Right kidney (tissue), 1 donor: ENCODE measurements at regions not wholly inside any gene's neighbourhood (a gene's known extent, or its start where the extent isn't known, plus 50 kb on each side); places are given as distances from the start of the nearest gene placed in this dataset.

Experiments
- DNase-seq: peaks from one replicate; pipeline ENCODE4 v3.0.0-alpha.2; 2016

DNA sequence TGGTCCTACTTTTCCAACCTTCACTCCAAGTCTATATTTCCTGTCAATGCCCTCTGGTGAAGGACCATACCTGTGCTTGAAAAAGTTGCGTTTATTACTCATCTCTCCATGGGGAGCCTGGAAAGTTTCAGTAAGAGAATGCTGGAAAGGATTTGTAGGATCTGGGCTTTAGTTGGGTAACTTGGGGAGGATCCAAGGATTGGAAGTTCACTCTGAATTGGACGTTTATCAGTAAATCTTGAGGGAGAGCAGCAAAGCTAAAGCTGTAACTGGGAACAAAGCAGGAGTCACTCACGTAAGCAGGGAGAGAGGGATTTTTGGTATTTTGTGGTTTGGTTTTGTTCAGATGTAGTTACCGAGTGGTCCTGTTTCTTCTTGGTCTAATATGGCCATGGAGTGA is 51.4 kb upstream of the NPVF start:
- DNase-seq, result no peak

DNA sequence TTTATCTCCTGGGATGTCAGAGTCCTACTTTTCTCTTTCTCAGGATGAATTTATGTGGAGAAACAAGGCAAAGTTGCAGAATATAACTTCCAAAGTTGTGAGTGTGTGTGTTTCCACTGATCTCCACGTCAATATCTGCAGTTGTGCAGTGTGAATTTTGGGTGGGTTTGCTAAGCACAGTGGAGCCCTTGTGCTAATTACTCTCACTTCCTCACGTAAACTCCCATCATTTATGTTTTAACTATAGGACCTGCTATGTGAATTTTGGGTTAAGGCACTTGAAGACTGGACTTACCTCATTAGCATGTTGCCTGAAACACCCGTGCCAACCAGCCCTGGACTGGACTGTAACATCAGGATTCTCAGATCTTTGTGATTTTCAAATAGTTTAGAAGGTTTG is 51.9 kb upstream of the NPVF start:
- DNase-seq, result no peak

DNA sequence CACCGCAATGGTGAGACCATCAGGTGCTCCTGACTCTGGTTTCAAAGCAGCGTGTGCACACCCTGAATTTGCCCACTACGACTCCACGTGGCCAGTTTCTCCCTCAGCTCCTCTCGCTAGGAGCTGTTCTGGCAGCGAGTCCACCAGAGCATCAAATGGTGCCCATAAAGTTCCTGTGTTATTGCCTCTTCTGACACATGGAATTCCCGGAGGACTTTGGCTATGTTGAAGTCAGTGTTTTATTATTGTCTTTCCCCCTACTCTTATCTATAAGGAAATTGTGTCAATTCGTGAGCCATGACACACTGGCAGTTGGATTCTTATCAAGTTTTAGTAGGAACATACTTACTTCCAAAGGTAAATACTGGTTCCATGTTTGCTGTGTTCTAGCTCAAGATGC is 53.9 kb upstream of the NPVF start:
- no peak for DNase-seq

DNA sequence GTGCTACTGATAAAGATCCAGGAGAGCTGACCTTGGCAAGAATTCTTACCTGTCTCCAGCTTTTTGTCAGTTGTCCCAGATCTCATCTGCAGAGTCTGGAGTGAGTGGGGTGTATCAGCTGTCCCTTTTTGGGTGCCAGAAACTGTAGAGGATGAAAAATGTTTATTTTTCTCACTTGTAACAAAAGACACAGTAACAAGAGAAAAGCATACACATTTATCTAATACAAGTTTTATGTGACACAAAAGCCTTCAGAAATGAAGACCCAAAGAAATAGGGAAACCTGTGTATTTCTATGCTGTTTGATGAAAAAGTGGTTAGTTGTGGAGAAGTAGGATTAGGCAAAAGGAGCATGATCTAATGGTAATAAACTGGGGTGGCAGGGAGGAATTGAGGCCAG is 58.5 kb upstream of the NPVF start:
- no peak for DNase-seq

DNA sequence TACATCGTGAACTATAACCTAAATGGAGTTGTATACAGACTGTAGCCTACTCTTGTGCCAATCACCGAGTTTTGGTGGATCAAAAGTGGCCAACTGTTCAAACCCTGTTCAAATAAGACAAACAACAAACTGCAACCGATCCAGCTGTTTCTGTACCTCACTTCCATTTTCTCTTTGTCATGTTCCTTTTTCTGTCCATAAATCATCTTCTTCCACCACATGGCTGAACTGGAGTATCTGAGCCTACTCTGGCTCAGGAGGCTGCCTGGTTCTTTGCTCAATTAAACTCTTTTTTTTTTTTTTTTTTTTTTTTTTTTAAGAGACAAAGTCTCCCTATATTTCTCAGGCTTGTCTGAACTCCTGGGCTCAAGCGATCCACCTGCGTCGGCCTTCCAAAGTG is 59.0 kb upstream of the NPVF start:
- no peak for DNase-seq

DNA sequence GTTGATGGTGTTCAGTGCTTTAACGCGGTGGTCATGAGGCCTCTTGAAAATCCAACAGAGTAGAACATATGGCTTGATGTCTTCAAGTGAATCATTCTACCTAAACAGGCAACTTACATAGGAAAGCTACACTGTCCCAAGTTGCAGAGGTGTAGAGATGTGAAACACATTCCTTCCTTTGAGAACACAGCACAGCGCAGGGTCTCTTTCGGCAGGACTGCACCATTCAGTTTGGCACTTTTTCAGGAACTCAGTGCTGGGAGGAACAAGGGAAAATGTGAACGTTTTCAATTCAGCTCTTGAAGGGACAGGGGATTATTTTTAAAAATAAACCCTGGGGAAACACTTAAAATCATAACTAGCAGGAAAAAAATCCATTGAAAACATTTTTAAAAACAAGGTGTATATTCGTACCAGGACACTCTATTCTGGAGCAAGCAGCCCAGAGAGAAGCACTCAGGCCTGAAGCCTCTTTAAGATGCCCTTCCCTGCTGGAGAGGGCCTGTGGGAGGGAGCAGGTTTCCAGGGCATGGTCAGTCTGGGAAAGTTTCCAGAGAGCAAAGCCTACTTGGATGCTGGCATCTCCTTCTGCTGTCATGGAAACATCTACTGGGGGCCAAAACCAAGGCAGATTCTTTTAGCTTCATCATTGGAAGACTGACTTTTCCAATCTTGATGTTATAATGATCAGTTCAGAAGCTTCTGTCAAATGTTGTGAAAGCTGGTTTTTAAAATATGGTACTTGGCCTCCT is 60.4 kb upstream of the NPVF start:
- no peak for DNase-seq

DNA sequence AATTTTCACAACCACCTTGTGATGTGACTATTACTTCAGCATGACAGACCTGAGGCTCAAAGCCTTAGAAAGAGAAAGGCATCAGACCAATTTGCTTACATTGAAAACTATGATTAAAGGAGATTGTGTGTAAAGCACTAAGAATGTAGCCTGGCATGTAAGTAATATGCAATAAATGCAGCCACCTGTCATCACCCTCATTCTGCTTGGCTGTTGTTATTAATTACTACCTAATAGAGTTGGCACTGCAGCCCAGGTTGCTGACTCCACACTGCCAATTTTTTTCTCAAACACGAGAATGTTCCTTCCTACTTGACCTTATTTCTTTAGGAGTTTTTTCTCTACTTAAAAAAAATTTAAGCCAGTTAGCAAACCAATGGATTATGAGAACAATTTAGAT is 61.2 kb upstream of the NPVF start:
- DNase-seq, result no peak

DNA sequence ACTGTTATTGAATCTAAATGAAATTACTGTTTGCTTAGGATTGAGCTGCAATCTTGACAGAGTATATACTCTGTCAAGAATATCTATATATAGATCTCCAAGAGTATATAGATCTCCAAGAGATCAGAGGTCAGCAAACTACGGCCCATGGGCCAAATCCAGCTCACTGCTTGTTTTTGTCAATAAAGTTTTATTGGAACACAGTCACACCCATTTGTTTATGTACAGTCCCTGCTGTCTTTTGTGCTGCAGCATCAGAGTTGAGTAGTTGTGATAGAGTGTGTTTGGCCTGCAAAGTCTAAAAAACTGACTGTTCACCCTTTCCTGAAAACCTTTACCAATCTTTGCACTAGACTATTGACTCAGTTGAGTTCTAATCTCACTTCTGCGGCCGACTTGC is 66.3 kb upstream of the NPVF start:
- DNase-seq, result no peak

DNA sequence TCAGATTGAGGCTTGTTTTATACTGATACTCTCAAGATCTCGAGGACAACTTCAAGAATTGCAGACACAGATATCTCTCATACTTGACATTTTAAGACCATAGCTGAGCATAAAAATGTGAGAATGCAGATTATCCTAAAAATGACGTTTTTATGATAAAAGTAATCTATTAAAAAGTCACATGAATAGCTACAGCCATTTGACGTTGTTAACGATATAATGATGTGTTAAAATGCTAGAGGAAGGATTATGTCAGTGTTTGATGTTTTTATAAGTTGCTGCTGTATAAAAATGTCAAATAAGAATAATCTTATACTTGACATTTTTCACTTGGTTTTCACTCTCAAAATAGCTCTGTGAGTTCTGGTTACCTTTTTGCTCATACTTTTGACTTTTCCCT is 67.1 kb upstream of the NPVF start:
- no peak for DNase-seq

DNA sequence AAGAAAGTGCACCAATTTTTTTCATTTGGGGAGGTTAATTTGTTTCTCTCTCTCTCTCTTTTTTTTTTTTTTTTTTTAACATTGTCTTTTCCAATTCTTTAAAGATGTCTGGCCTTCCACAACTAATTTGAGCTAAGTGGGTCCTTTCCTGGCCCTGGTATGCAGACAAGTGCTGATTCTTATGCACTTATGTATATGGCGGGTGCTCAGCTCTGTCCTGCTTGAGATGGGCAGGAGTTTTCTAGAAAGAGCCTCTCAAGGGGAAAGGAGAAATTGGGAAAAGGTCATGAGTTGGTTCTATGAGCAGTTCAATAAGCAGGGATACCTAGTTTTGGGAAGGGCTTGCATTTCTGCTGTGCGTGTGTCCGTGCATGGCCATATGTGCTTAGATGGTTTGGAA is 67.8 kb upstream of the NPVF start:
- no peak for DNase-seq

DNA sequence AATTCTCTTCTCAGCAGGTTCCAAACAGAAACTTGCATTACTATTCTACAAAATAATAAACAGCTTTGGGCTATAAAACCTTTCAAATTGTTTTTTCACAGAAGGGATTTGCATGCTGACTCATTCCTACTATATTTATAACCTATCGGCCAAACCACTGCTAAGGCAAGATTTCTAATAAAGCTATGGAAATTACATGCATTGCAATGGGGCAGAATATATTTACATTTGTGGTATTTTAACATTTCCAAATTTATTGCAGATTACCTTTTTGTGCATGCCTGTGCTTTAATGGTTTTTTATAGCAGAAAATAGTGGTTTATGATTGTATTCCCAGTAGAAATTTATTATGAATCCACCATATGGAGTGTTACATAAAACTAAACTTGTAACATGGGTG is 69.0 kb upstream of the NPVF start:
- DNase-seq, result no peak

DNA sequence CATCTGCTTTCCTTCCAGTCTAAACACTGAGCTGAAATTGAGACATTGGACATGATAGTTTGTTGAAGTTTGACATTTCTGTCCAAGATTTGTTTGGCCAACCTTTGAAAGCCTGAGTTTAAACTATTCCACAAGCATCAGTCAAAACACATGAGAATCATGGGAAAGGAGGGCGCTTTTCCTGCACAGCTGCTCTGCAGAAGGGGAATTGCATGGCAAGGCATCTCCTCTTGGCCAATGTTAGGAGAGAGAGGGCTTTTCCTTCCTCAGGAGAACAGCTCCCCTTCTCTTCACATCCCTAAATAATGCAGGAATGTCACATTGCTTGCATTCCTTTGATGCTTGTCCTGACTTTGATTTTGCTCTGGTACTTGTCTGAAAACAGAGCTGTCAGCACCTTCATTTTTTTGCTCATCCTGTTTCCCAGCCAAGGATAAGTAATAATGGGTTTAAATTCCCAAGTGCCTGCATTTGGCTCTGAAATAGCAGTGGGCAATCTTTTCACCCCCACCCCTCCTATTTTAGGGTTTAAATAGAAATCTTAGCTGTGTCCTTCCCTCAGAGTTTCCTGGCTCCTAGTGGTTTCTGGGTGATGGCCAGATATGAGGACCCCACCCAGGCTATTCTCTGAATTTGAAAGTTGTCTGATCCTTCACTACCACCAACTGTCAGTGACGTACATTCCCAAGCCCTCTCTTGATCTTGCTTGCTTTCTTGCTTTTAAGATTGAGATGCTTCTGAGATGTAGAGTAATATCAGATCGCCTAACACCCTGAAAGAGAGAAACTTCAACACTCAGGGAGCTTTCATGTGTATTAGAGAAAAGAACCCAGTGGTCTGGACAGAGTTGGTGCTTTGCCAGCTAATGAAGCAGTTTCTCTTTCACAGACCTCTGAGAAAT is 75.2 kb upstream of the NPVF start:
- no peak for DNase-seq

DNA sequence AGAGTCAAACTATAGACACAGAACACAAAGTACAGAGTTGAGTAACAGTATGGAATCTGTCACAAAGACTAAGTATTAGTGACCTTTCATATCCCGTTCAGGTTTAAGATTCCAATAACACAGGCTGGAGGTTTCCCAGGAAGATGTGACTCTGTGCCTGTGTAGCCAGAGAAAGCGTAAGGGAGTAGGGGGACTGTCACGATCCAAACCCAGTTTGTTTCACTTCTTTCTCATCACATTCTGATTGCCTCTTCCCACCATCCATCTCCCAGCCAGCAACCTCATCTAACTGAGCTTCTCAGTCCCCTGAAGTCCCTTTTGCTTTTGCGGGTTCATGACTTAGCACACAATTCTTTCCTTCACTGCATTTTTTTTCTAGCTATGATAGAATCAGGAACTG is 76.4 kb upstream of the NPVF start:
- no peak for DNase-seq

DNA sequence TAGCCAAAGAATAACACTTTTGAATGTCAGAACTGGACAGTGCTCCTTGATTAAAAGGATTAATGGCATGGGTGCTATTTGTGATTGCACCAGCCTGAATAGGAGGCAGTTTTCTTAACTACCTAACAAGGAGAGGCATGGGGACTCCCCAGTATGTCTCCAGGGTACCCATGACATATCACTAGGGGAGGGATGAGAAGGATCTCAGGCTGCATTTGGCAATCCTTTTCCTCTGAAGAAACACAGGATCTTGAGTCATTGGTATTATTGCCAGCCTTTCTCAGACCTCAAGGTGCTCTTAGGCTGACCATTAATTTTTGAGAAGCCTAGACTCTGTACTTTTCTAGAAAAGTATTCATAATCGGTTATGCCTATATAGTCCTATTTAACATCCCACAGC is 77.5 kb upstream of the NPVF start:
- DNase-seq, result no peak

DNA sequence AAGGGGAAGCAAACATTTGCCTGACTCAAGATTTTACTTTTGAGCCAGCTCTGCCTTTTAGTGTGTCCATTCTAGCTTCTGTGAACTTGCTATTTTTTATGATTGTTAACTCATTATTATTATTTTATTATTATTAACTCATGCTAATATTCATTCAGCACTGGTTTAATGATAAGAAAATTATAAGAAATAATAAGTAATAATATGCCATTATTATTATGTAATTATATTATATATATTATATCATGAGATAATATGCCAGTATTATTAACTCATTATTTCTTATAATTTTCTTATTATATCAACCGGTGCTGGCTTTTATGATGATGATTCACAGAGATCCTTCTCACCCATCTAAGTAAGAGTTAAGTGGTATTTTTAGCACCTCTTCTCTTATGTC is 79.3 kb upstream of the NPVF start:
- DNase-seq, result no peak

DNA sequence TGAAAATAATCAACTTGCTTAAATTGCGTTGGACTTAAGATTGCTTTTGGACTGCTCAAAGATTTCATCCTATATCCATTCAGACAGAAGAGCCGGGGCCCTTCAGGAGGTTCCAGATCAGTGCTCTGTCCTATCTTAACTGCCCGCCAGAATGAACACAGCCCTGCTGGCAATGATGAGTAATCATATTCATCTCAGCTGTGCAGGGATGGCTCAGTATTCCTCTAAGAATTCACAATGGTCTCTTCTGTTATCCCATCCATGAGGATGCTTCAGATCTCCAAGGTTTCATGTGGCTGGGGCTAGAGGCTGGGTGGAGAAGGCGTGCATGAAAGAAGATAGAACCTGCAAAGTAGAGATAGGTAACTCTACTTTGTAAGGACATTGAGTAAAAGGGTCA is 80.0 kb upstream of the NPVF start:
- DNase-seq, result no peak

DNA sequence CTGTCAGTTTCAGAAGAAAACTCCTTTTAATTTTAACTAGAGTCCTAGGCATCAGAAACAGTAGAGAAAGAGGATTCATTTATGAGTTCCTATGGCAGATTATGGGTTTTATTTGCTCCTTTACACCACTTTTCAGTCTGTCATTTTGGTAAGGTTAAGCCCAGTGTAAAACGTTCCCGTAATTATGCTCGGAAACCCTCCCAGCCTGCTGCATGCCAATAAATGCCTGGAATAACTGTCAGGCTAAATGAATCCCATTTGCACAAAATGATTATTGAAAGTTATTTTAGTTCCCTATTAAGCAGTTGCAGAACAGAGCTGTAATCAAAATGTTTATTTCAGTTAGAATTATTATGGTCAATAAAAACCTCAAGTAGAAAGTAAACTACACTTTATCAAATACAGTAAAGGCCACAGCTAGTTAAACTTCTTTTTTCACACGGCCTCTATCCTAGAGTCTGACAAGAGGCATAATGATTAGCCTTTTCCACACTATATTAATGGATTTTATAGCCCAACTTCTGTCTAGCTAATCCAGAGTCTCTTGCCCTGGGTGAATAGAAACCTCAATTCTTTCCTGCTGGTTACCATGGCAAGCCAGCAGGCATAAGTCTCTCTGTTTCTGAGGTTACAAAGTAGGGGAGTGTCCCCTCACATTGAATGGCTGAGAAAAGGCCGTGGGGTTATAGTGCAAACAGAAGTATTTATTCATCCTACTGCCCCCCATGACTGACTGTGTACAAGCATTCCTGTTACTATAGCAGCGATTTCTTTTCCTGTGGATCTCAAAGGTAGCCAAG is 80.8 kb upstream of the NPVF start:
- no peak for DNase-seq

DNA sequence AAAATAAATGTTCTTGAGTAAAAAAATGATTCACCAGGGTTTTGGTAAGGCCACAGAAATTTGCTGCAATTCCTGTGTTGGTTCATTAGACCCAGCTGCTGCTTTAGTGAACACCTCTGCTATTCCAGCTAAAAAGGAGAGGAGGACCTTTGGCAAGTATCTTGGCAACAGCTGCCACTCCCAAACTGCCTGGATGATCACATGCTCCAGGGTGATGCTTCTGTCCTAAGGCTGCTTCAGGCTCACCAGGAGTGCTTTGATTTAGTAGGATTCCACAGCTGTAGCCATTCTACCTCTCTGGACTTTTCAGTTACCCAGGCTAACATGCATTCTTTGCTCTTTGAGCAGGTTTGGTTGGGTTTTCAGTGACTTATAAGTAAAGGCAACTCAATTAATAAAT is 82.6 kb upstream of the NPVF start:
- no peak for DNase-seq

DNA sequence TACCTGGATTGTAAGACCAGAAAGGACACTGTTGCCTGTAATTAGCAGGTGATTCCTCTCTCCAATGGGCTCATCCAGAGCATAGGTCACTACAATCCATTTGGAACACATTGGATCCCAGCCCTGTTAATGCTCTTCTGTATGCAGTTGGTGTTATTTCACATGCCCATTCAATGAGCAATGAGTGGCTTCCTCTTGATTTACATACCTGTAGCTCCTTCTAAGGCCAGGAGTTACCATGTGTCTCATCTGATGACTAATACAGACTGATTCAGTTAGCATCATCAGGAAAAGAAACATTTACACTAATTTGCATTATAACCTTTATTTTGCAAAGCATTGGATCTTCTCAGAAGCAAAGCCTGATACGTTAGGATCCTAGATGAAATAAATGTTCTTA is 83.1 kb upstream of the NPVF start:
- no peak for DNase-seq

DNA sequence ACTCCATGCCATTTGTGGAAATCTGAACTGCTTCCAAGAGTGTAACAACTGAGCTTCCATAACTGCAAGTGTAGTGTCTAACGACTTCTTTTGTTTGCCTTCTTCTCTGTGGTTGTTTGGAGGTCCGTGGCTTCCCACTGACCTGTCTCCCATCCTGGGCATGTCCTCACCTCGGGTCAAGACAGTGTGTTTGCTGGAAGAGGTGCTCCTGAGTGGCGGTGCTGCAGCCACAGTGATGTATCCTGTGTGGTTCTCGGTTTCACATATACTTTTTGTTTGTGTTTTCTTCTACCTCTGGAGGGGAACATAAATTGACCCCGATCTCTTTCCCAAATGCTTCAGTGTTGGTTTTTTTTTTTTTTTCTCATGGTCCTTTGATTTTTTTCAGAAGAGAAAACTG is 84.7 kb upstream of the NPVF start:
- no peak for DNase-seq

DNA sequence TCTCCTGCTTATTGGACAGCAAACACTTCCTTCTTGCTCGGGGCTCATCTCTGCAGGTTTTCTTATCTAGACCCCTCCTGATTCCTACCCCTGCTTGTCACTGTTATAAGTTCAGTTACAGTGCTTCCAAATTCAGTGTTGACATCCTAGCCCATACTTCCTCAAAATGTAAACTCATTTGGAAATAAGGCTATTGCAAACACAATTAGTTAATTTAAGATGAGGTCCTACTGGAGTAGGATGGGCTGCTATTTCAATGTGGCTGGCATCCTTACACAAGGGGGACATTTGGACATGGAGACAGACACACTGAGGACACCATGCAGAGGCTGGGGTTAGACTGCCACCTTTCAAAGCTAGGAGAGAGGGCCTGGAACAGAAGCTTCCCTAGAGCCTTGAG is 85.2 kb upstream of the NPVF start:
- DNase-seq, result no peak

DNA sequence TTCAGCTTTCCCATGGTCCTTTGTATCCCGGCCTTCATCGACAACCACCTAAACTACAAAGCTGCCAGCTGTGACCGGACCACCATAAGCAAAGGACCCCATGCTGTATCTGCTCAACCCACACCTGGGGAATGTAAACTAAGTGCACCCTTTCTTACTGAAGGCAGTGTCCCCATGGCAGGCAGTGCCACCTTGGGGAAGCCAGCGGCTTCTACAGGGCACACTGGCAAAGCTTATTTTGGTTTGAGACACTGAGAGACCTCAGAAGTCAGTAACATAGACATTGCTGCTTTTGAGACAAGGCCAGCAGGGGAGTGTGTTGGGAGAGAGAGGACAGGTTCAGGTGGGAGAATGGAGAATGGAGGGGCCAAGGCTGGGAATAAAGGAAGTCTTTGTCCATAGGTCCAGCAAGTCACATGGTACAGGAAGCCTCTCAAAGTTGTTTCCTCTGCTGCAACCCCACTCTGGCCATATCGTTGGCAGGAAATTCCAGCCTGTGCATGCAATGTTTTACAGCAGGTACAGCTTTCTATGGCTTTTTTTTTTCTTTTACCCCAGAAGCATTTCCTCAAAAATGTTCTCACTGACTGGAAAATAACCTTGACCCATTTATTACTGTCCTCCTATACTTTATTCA is 85.9 kb upstream of the NPVF start:
- no peak for DNase-seq
